ENCODE measurements at regions not wholly inside any gene's neighbourhood (a gene's known extent, or its start where the extent isn't known, plus 50 kb on each side); places are given as distances from the start of the nearest gene placed in this dataset.

DNA sequence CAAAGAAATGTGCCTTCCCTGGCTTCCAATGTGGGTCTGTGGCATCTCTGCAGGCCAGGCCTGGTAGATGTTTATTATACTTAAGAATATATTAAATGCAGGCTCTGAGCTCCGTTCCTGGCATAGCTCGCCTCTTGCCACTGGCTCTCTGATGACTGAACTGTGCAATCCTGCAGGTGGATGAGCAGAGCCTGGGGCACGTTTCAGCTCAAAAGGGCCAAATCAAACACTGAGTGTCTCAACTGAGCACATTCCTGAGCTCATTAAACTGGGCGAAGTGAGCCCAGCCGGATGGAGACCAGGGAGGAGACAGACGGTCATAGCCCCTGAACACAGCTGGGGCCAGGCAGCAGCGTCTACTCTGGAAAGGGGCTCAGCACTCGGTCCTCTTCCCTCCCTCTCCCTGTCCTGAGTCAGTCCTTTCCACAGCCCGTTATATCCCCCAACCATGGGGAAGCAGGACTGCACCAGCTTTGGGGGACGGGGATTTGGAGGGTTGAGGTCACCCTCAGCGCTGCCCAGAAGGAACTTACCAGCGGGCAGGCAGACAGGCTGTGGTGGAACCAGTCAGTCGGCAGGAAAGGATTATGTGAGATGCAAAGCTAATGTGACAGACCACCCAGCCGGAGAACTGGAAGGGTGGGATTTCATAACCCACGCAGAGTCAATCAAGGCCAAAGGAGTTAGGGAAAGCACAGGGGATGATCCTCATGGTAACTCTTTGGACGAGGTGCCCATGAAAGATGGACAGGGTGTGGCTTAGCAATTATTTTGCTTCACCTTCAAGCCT lies 77.4 kb upstream of the ANKRD34C start:
- Mint-ChIP-seq H3K4me1 (ENCODE audit: low read depth, unreplicated experiment) (no peaks in the 10 kb centered on the region), H3K27me3 (ENCODE audit: unreplicated experiment) (peaks cover 100% of the 10 kb centered on the region), H3K36me3 (ENCODE audit: insufficient read depth, unreplicated experiment) (no peaks in the 10 kb centered on the region), H3K27ac (ENCODE audit: unreplicated experiment) (no peak overlapping the region), H3K9me3 (ENCODE audit: low read depth, unreplicated experiment) (no peaks in the 10 kb centered on the region), H3K4me3 (ENCODE audit: low read depth, unreplicated experiment) (no peak overlapping the region)
- TF ChIP-seq, protein P1, sequence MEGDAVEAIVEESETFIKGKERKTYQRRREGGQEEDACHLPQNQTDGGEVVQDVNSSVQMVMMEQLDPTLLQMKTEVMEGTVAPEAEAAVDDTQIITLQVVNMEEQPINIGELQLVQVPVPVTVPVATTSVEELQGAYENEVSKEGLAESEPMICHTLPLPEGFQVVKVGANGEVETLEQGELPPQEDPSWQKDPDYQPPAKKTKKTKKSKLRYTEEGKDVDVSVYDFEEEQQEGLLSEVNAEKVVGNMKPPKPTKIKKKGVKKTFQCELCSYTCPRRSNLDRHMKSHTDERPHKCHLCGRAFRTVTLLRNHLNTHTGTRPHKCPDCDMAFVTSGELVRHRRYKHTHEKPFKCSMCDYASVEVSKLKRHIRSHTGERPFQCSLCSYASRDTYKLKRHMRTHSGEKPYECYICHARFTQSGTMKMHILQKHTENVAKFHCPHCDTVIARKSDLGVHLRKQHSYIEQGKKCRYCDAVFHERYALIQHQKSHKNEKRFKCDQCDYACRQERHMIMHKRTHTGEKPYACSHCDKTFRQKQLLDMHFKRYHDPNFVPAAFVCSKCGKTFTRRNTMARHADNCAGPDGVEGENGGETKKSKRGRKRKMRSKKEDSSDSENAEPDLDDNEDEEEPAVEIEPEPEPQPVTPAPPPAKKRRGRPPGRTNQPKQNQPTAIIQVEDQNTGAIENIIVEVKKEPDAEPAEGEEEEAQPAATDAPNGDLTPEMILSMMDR (IDR thresholded peaks at IDR 0.05; ENCODE audit: unreplicated experiment): no peak
- CTCF ChIA-PET: no interaction called here
- no peak for DNase-seq
- no TSS peak for BruUV-seq (replicated peaks)
- intact Hi-C loops (cut with micrococcal nuclease; ENCODE audit: unreplicated experiment): no loop called here

DNA sequence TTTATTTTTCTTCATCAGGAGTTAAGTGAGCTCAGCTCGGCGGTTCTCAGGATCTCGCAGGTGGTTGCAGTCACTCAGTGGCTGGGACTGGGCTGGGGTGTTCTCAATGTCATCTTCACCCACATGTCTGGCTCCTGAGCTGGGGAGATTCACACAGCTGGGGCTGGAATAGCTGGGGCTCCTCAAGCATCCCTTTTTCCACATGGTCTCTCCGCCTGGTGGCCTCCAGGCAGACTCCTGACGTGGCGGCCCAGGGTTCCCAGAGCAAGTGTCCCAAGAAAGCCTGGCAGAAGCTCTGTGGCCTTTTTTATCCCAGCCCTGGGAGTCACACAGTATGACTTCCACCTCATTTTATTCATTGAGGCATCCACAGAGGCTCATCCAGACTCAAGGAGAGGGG lies 84.1 kb upstream of the ANKRD34C start:
- Mint-ChIP-seq H3K36me3 (ENCODE audit: insufficient read depth, unreplicated experiment) (no peaks in the 10 kb centered on the region), H3K27ac (ENCODE audit: unreplicated experiment) (no peak overlapping the region), H3K4me1 (ENCODE audit: low read depth, unreplicated experiment) (no peaks in the 10 kb centered on the region), H3K4me3 (ENCODE audit: low read depth, unreplicated experiment) (no peak overlapping the region), H3K27me3 (ENCODE audit: unreplicated experiment) (peaks cover 89% of the 10 kb centered on the region), H3K9me3 (ENCODE audit: low read depth, unreplicated experiment) (no peaks in the 10 kb centered on the region)
- intact Hi-C loops (cut with micrococcal nuclease; ENCODE audit: unreplicated experiment): no loop called here
- TF ChIP-seq, protein P1 (IDR thresholded peaks at IDR 0.05; ENCODE audit: unreplicated experiment): no peak
- BruUV-seq (replicated peaks): no TSS peak
- CTCF ChIA-PET: interaction anchor here (0.6 kb wide), 1 partner anchor 729 kb away, joined by 5 read pairs; no protein-coding TSS in a partner anchor
- no peak for DNase-seq

DNA sequence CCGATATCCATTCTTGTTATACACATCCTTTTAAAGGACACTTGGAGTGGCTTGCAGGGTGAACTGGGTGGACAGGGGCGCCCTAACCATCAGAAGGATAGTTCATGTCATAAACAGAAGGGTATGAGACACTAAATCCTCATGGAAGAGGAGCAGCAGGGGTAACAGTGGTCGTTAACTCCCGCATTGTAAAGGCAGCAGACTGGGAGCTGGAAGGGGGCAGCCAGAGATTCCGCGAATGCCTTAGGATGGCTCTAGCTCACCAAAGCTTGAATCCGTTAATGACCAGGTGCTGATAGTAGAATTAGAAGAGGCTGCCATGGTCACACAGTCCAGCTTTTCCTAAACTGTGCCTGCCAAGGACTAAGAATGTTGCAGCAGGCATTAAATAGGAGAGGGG lies 85.2 kb upstream of the ANKRD34C start:
- no peaks in the 10 kb centered on the region for H3K9me3 Mint-ChIP-seq (ENCODE audit: low read depth, unreplicated experiment)
- H3K4me3 Mint-ChIP-seq (ENCODE audit: low read depth, unreplicated experiment): no peak overlapping the region
- no peak for DNase-seq
- H3K4me1 Mint-ChIP-seq (ENCODE audit: low read depth, unreplicated experiment): no peaks in the 10 kb centered on the region
- no peaks in the 10 kb centered on the region for H3K36me3 Mint-ChIP-seq (ENCODE audit: insufficient read depth, unreplicated experiment)
- no TSS peak for BruUV-seq (replicated peaks)
- TF ChIP-seq, protein P1 (IDR thresholded peaks at IDR 0.05; ENCODE audit: unreplicated experiment): no peak
- intact Hi-C loops (cut with micrococcal nuclease; ENCODE audit: unreplicated experiment): no loop called here
- CTCF ChIA-PET: interaction anchor here (0.6 kb wide), 2 partner anchors 591 to 1903 kb away, joined by 3 to 6 read pairs; no protein-coding TSS in a partner anchor
- H3K27me3 Mint-ChIP-seq (ENCODE audit: unreplicated experiment): peaks cover 85% of the 10 kb centered on the region
- no peak overlapping the region for H3K27ac Mint-ChIP-seq (ENCODE audit: unreplicated experiment)

GRCh38 chr15:79195802-79196201 lies 86.7 kb upstream of the ANKRD34C start:
- Mint-ChIP-seq H3K27me3 (ENCODE audit: unreplicated experiment) (peaks cover 85% of the 10 kb centered on the region), H3K4me3 (ENCODE audit: low read depth, unreplicated experiment) (no peak overlapping the region), H3K9me3 (ENCODE audit: low read depth, unreplicated experiment) (no peaks in the 10 kb centered on the region), H3K4me1 (ENCODE audit: low read depth, unreplicated experiment) (no peaks in the 10 kb centered on the region), H3K36me3 (ENCODE audit: insufficient read depth, unreplicated experiment) (no peaks in the 10 kb centered on the region), H3K27ac (ENCODE audit: unreplicated experiment) (no peak overlapping the region)
- CTCF ChIA-PET: no interaction called here
- DNase-seq: no peak
- no TSS peak for BruUV-seq (replicated peaks)
- intact Hi-C loops (cut with micrococcal nuclease; ENCODE audit: unreplicated experiment): no loop called here
- TF ChIP-seq, protein P1 (IDR thresholded peaks at IDR 0.05; ENCODE audit: unreplicated experiment): no peak

All from Calu3 (cell line).